ENCODE measurements at regions not wholly inside any gene's neighbourhood (a gene's known extent, or its start where the extent isn't known, plus 50 kb on each side); places are given as distances from the start of the nearest gene placed in this dataset.

DNA sequence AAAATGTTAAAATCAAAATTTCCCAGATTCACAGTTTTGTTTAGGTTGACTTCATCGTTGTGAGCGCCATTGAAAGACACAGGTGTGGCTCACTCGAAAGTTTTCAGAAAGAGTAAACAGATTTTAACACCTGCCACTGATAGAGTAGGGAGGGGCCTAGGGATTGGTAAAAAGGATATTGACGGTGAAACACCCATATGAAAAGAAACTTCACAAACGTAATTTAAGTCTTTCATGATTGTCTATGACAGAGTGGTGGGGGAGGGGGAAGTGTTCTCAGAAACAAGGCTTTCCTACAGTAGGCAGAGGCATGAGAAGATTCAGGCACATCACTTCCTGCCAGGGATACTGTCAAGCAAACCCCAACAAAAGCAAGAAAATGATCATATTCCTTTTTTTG is 101.4 kb downstream of the PERP start:
- TF ChIP-seq CTCF (conservative IDR thresholded peaks at IDR 0.05 in 1 of 2, IDR thresholded peaks at IDR 0.05 in 1 of 2; ENCODE audit: extremely low read depth in 1 of 2, insufficient read depth in 1 of 2, low read depth in 1 of 2, low read length in 2 of 2), result no peak
- TF ChIP-seq EZH2 (IDR thresholded peaks at IDR 0.05; ENCODE audit: borderline replicate concordance, low read length), result no peak
